GM10248 (cell line): ENCODE measurements at regions not wholly inside any gene's neighbourhood (a gene's known extent, or its start where the extent isn't known, plus 50 kb on each side); places are given as distances from the start of the nearest gene placed in this dataset.

Experiments
- CTCF ChIA-PET: fragments of 300-600 bp; sonication (Branson Sonifier 250); formaldehyde crosslinking; extraction: SDS; loops from one replicate; lab custom pipeline; 2021; ENCODE audit warnings: antibody characterized with exemption; lab: Yijun Ruan, JAX
- POLR2A ChIA-PET: fragments of 350-650 bp; sonication (Branson Sonifier 250); formaldehyde crosslinking; extraction: SDS; loops from one replicate; lab custom pipeline; 2020; ENCODE audit warnings: antibody characterized with exemption; lab: Yijun Ruan, JAX
- DNase-seq: peaks from one replicate; pipeline ENCODE4 v3.0.0; 2012; ENCODE audit errors: extremely low spot score
- TF ChIP-seq, protein P1 (sequence below): IDR thresholded peaks from 2 replicates; pipeline ENCODE4 v1.5.1; 2012; ENCODE audit warnings: mild to moderate bottlenecking, low read depth; ENCODE audit errors: extremely low read depth, missing control alignments, control extremely low read depth

DNA sequence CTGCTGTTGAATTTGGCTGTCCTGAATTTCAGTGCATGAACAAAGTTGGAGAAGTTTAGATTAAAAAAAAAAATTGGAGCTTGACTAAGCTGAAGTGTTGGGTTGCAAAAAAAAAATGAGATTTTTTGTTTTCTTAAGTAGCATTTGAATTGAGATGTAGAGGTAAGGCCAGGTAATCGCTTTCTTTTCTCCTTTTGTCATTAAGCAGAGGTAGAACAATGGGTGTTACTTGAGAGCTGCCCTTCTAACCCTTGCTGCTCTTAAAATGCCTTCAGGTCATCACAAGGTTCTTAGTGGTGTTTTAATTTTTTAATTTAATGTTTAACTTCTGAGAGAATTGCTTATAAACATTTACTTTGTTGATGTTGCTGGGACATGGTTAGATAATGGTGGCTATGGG, 84.1 kb upstream of the PRDM1 start:
- POLR2A ChIA-PET: no interaction called here
- TF ChIP-seq, protein P1, sequence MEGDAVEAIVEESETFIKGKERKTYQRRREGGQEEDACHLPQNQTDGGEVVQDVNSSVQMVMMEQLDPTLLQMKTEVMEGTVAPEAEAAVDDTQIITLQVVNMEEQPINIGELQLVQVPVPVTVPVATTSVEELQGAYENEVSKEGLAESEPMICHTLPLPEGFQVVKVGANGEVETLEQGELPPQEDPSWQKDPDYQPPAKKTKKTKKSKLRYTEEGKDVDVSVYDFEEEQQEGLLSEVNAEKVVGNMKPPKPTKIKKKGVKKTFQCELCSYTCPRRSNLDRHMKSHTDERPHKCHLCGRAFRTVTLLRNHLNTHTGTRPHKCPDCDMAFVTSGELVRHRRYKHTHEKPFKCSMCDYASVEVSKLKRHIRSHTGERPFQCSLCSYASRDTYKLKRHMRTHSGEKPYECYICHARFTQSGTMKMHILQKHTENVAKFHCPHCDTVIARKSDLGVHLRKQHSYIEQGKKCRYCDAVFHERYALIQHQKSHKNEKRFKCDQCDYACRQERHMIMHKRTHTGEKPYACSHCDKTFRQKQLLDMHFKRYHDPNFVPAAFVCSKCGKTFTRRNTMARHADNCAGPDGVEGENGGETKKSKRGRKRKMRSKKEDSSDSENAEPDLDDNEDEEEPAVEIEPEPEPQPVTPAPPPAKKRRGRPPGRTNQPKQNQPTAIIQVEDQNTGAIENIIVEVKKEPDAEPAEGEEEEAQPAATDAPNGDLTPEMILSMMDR: no peak
- DNase-seq: no peak
- CTCF ChIA-PET: no interaction called here

DNA sequence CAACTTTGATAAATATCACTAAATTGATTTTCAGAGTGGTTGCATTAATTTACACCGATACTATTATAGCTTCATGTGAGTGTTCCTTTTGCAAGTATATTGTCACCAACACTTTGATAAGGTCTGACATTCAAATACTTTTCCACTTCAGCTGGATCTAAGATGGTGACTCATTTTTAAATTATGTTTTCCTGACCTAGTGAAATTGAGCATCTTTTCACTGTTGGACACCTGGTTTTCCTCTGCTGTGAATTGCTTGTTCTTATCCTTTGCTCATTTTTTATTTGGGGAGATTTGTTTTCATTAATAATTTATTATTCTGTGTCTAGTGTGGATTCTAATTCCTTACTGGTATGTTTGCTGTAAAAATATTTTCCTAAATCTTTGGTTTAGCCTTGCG, 85.2 kb upstream of the PRDM1 start:
- ChIA-PET CTCF (interaction anchor here (1.0 to 1.2 kb wide), 2 partner anchors 8 to 9 kb away, joined by 3 to 4 read pairs; no protein-coding TSS in a partner anchor), POLR2A (no interaction called here)
- no peak for DNase-seq
- TF ChIP-seq, protein P1: no peak

DNA sequence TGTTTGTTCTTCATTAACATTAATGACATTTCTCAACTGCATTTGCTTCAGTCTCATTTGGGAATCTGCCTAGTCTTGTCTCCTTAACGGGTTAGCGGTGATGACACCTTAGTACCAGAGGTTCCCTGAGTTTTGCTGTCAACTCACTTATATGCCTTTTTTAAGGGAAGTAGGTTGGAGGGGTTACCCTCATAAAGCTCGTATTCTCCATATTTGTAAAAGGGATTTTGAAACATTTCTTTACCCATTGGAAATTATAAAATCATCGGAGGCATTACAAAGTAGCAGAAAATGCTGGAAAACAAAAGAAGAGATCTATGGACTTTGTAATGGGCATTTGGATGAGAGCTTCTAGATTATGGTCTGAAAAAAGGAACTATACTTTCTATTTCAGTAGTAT, 88.7 kb upstream of the PRDM1 start:
- TF ChIP-seq, protein P1: no peak
- CTCF ChIA-PET: interaction anchor here (1.2 kb wide), 1 partner anchor 131 kb away, joined by 3 read pairs; no protein-coding TSS in a partner anchor
- POLR2A ChIA-PET: no interaction called here
- DNase-seq: no peak

DNA sequence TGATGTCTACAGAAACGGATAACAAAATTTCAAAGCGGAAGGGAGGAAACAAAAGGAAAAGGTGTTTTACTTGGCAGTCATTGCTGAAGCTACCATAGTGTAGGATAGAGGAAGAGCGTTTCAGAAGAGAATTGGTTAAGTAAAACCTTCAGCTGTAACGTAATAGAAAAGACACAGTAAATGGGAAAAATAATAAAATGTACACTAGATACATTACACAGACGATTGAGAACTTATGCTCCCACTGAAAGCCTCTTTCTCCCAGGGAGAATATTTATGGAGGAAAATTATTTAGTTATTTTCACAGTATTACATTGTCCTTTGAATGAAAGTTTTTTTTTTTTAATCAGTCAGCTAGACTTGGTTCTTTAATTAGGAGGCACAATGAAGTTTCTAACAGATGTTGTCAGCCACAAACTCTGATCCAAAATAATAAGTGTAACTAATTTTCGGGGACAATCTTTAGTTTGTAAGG, 90.7 kb upstream of the PRDM1 start:
- ChIA-PET CTCF (interaction anchor here (0.7 to 1.1 kb wide), 3 partner anchors 14 to 593 kb away, joined by 3 to 4 read pairs (median 3); partner anchors contain the start of gene PREP), POLR2A (no interaction called here)
- TF ChIP-seq, protein P1: no peak
- no peak for DNase-seq

DNA sequence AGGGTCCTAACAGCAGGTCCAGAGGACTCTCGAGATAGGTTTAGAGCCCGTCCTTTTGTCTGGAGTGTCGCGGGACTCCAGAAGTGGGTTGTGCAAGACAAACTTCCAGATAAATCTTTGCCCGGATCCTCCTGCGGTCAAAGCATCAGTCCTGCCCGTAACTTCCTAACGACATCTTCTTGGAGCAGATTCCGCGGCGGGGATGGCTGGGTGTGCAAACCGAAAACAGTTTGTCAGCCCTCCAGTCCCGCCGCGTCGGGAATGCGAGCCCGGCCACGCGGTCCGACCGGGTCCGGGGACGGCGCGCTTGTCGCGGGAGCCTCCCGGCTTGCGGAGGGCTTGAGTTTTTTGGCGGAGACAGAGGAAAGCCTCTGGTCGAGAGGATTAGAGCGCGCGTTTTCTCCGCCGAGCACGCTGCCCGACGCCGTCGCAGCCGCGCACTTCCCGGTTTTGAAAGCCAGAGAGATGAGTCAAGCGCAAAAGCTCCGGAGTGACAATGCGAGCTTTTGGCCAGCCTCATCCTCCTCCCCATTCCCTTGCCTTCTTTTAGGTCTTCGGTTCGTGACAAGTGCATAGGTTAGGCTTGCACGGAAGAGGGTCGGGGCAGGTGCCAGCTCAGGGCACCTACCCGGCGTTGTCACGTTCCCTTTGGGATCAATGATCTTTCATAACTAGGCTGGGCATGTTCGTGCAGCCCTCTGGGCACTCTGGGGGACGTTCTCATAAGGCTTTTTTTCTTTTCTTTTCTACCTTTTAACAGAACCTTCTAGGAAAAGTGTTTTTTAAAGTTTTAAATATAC, 91.3 kb upstream of the PRDM1 start:
- POLR2A ChIA-PET: no interaction called here
- DNase-seq: peak; percentile 35
- CTCF ChIA-PET: interaction anchor here (0.7 to 3.4 kb wide), 4 partner anchors 15 to 592 kb away, joined by 3 to 25 read pairs (median 6); partner anchors contain the start of gene PREP
- TF ChIP-seq, protein P1: no peak

DNA sequence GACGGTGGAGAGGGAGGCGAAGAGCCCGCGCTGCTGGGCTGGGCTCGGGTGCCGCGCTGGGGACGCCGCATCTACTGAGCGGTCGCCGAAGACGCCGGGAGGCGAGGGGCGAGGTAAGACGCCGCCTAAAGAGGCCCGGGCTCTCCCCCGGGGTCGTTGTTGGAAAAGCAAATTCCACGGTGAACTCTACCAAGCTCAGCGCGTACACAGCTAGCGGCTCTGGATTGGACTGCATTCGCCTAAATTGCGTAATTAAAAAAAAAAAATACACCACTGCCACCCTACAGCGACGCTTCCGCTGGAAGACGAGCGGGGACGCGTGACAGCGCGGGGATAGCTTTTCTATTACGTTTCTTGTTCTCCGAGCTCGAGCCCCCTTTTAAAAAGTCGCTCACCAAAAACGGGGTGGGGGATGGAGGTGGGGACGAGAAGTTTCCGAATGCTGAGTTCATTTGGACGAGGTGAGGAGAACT, 92.0 kb upstream of the PRDM1 start:
- ChIA-PET CTCF (interaction anchor here (0.9 to 3.4 kb wide), 5 partner anchors 10 to 510 kb away, joined by 3 to 25 read pairs (median 3); no protein-coding TSS in a partner anchor), POLR2A (no interaction called here)
- DNase-seq: no peak

More for the DNA sequence above, 92.0 kb upstream of the PRDM1 start:
- TF ChIP-seq, protein P1: no peak
